Cardiac muscle cell (in vitro differentiated cells and primary cell): ENCODE measurements at regions not wholly inside any gene's neighbourhood (a gene's known extent, or its start where the extent isn't known, plus 50 kb on each side); places are given as distances from the start of the nearest gene placed in this dataset.

ENCODE experiments used
- DNase-seq, 2 donors: peaks; one replicate each; pipeline versions ENCODE4 v3.0.0 to v3.0.0-alpha.2; 2010 to 2017; ENCODE audit warnings: low read depth in 1 of 2, low spot score in 1 of 2
- H3K27ac ChIP-seq: fragments of 200-600 bp; sonication (generic); 2 replicates; pipeline ENCODE4 v1.5.1; 2016
- H3K27me3 ChIP-seq: fragments of 200-600 bp; sonication (generic); 2 replicates; pipeline ENCODE4 v1.6.0; 2016; ENCODE audit warnings: control low read depth
- H3K36me3 ChIP-seq: fragments of 200-600 bp; sonication (generic); 2 replicates; pipeline ENCODE4 v1.5.1; 2016; ENCODE audit warnings: control low read depth
- H3K4me1 ChIP-seq: fragments of 200-600 bp; sonication (generic); 2 replicates; pipeline ENCODE4 v1.8.1; 2017; ENCODE audit warnings: low read depth, mild to moderate bottlenecking, mixed run types
- H3K4me3 ChIP-seq: fragments of 200-600 bp; sonication (generic); 2 replicates; pipeline ENCODE4 v1.5.1; 2016; ENCODE audit warnings: mild to moderate bottlenecking
- H3K9me3 ChIP-seq: fragments of 200-600 bp; sonication (generic); 2 replicates; pipeline ENCODE4 v1.5.1; 2017; ENCODE audit warnings: low read depth, mild to moderate bottlenecking, control low read depth
- TF ChIP-seq, protein P1 (sequence below): IDR thresholded peaks from 2 replicates; pipeline ENCODE4 v1.5.1; 2012; ENCODE audit warnings: low read depth, mild to moderate bottlenecking, low read length

DNA sequence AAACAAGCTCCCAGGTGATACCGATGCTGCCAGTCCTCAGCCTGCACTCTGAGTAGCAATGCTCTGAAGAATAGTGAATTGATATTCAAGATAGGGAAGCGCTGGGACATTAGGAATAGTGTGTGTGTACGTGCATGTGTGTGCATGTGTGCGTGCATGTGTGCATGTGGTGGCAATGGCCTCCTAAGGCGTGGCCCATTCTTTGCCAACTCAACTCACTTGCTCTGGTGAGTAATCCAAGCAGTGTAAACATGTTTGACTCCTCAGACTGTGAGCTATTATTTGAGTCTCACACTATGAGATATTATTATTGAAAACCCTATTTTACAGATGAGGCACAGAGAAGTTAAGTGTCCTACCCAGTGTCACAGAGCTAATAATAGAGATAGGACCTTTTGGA lies 186.6 kb downstream of the RAB11FIP2 start:
- H3K4me3 ChIP-seq: no peak overlapping the region
- H3K27ac ChIP-seq: no peak overlapping the region
- H3K36me3 ChIP-seq: no peaks in the 10 kb centered on the region
- TF ChIP-seq, protein P1, sequence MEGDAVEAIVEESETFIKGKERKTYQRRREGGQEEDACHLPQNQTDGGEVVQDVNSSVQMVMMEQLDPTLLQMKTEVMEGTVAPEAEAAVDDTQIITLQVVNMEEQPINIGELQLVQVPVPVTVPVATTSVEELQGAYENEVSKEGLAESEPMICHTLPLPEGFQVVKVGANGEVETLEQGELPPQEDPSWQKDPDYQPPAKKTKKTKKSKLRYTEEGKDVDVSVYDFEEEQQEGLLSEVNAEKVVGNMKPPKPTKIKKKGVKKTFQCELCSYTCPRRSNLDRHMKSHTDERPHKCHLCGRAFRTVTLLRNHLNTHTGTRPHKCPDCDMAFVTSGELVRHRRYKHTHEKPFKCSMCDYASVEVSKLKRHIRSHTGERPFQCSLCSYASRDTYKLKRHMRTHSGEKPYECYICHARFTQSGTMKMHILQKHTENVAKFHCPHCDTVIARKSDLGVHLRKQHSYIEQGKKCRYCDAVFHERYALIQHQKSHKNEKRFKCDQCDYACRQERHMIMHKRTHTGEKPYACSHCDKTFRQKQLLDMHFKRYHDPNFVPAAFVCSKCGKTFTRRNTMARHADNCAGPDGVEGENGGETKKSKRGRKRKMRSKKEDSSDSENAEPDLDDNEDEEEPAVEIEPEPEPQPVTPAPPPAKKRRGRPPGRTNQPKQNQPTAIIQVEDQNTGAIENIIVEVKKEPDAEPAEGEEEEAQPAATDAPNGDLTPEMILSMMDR: no peak
- peaks cover 64% of the 10 kb centered on the region for H3K27me3 ChIP-seq
- H3K4me1 ChIP-seq: no peaks in the 10 kb centered on the region
- DNase-seq: no peak
- H3K9me3 ChIP-seq: no peaks in the 10 kb centered on the region

DNA sequence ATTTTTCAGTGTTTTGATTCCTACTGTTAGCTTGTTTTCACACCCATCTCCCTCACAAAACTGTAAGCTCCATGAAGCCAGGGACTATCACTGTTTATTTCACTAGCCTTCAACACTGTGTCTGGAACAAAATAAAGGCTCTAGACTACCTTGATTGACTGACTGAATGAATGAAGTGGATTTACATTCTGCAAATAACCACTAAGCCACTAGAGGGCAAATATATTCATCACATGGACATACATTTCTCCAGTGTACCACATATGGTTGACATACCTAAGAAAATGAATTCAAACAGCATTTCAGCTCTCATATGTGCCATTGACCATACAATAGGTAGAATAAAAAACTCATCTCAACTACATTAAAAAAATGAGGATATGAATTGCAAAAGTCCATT lies 185.9 kb downstream of the RAB11FIP2 start:
- Histone ChIP-seq H3K36me3 (no peaks in the 10 kb centered on the region), H3K4me3 (no peak overlapping the region), H3K27me3 (peaks cover 63% of the 10 kb centered on the region), H3K27ac (no peak overlapping the region), H3K4me1 (no peaks in the 10 kb centered on the region), H3K9me3 (no peaks in the 10 kb centered on the region)
- TF ChIP-seq, protein P1: peak; percentile 27
- peak in 1 of 2 donors; percentile 17 for DNase-seq

DNA sequence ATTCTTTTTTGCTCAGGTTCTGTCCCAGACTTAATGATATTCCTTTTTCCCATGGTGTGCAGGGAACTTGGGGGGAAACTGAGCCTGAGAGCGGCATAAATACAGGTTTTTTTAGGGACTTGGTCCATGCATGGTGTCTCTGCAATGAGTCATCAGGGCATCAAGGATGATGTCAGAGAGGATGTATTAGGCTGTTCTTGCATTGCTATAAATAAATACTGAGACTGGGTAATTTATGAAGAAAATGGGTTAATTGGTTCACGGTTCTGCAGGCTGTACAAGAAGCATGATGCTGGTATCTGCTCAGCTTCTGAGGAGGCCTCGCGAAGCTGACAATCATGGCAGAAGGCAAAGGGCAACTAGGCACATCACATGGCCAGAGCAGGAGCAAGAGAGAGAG lies 185.4 kb downstream of the RAB11FIP2 start:
- H3K4me3 ChIP-seq: no peak overlapping the region
- H3K27me3 ChIP-seq: peaks cover 61% of the 10 kb centered on the region
- TF ChIP-seq, protein P1: no peak

DNA sequence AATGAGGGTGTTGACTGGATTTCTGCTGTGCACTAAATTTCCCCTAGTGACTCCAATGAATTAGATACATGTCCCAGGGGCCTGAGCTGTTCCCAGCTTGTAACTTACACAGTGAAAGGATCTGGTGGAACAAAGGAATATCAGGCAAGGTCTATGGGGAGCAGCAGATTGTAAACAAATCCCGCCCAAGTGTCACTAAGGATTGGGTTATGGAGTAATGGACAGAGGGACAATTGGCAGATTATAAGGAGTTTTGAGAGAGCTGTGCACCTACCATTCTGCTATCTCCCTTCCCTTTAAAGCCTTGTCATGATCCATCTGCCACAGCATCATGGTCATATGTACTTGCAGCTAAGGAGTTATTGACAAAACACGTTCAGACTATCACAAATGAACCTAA lies 183.0 kb downstream of the RAB11FIP2 start:
- no peaks in the 10 kb centered on the region for H3K4me1 ChIP-seq
- H3K36me3 ChIP-seq: no peaks in the 10 kb centered on the region
- no peak overlapping the region for H3K4me3 ChIP-seq
- DNase-seq: no peak
- no peak overlapping the region for H3K27ac ChIP-seq
- peaks cover 55% of the 10 kb centered on the region for H3K27me3 ChIP-seq
- TF ChIP-seq, protein P1: no peak
- no peaks in the 10 kb centered on the region for H3K9me3 ChIP-seq

More for the DNA sequence above, 185.4 kb downstream of the RAB11FIP2 start:
- no peaks in the 10 kb centered on the region for H3K36me3 ChIP-seq
- no peaks in the 10 kb centered on the region for H3K9me3 ChIP-seq
- H3K4me1 ChIP-seq: no peaks in the 10 kb centered on the region
- no peak for DNase-seq
- no peak overlapping the region for H3K27ac ChIP-seq

DNA sequence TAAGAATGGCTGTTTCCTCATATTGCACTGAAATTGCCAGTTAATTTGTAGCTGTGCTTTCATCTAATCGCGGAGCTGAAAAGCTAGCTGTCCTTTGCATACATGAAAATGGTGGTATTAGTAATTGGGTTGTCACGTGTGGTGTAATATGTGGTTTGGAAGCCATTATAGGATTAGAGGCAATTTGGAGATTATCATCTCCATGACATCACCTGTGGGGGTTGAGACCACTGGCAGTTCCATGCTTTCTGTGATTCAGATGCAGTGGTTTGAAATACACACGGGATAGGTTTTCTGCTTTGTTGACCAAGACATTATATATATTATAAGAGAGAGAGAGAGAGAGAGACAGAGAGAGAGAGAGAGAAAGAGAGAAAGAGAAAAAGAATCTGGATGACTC lies 180.8 kb downstream of the RAB11FIP2 start:
- no peaks in the 10 kb centered on the region for H3K9me3 ChIP-seq
- TF ChIP-seq, protein P1: no peak
- H3K27me3 ChIP-seq: peaks cover 45% of the 10 kb centered on the region
- H3K36me3 ChIP-seq: no peaks in the 10 kb centered on the region
- no peak for DNase-seq
- H3K27ac ChIP-seq: no peak overlapping the region
- H3K4me3 ChIP-seq: no peak overlapping the region
- no peaks in the 10 kb centered on the region for H3K4me1 ChIP-seq

DNA sequence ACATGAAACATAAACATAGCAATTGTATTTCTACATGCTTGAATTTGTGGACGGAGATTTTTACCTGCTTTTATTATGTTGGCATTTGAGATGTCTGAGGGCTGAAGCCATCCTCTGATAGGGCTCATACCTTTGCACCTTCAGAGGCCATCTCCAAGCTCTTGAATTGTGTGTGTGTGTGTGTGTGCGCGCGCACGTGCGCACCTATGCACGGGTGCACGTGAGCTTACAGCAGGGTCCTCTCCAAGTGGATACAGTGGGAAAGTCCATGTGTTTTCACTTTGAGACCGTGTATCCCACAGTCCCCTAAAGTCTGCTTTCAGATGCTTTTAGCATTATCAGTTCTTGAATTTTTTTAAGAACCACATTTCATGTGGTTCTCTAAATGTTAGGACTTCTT lies 178.6 kb downstream of the RAB11FIP2 start:
- no peaks in the 10 kb centered on the region for H3K36me3 ChIP-seq
- no peak for DNase-seq

More for the DNA sequence above, 178.6 kb downstream of the RAB11FIP2 start:
- no peak overlapping the region for H3K4me3 ChIP-seq
- no peaks in the 10 kb centered on the region for H3K4me1 ChIP-seq
- peaks cover 52% of the 10 kb centered on the region for H3K27me3 ChIP-seq
- no peak overlapping the region for H3K27ac ChIP-seq
- H3K9me3 ChIP-seq: no peaks in the 10 kb centered on the region
- TF ChIP-seq, protein P1: no peak
